Testis (tissue), 2 donors: ENCODE measurements at regions not wholly inside any gene's neighbourhood (a gene's known extent, or its start where the extent isn't known, plus 50 kb on each side); places are given as distances from the start of the nearest gene placed in this dataset.

Source experiments
- DNase-seq: peaks from one replicate; pipeline ENCODE4 v3.0.0-alpha.2; 2019
- H3K27ac ChIP-seq, 2 donors: fragments of 200-600 bp; sonication (generic); one replicate each; pipeline ENCODE4 v1.5.1; 2019
- H3K27me3 ChIP-seq: fragments of 200-600 bp; sonication (generic); one replicate; pipeline ENCODE4 v1.5.1; 2019
- H3K36me3 ChIP-seq: fragments of 200-600 bp; sonication (generic); one replicate; pipeline ENCODE4 v1.5.1; 2017; ENCODE audit warnings: low read depth; ENCODE audit errors: missing control alignments
- H3K4me1 ChIP-seq: fragments of 200-600 bp; sonication (generic); one replicate; pipeline ENCODE4 v1.5.1; 2019
- H3K4me3 ChIP-seq, 2 donors: fragments of 200-600 bp; sonication (generic); one replicate each; pipeline ENCODE4 v1.5.1; 2017 to 2019
- H3K9me3 ChIP-seq: fragments of 200-600 bp; sonication (generic); one replicate; pipeline ENCODE4 v1.5.1; 2017
- POLR2A ChIP-seq: fragments of 450-650 bp; IDR thresholded peaks from one replicate; pipeline ENCODE4 v1.6.1; 2017; ENCODE audit warnings: antibody characterized with exemption, mild to moderate bottlenecking, moderate library complexity
- WGBS, 2 donors: methylation state at CpG; one replicate each; pipeline ENCODE4 v1.1.5; 2018; 5-methylcytosine and 5-hydroxymethylcytosine counted together
- intact Hi-C: fragments of 100-400 bp; cut with DNase I; formaldehyde crosslinking; loops from one replicate; pipeline ENCODE4 v1.15.1; 2023; ENCODE audit warnings: low total_unique reads
- TF ChIP-seq, protein P1 (sequence below), 3 experiments: fragments of 450-650 bp in 2 of 3; fragments of 200-600 bp in 1 of 3; sonication (generic) in 1 of 3; IDR thresholded peaks; one replicate each; pipeline ENCODE4 v1.5.1; 2016 to 2019; ENCODE audit warnings: antibody characterized with exemption in 3 of 3, mild to moderate bottlenecking in 2 of 3, moderate library complexity in 1 of 3

DNA sequence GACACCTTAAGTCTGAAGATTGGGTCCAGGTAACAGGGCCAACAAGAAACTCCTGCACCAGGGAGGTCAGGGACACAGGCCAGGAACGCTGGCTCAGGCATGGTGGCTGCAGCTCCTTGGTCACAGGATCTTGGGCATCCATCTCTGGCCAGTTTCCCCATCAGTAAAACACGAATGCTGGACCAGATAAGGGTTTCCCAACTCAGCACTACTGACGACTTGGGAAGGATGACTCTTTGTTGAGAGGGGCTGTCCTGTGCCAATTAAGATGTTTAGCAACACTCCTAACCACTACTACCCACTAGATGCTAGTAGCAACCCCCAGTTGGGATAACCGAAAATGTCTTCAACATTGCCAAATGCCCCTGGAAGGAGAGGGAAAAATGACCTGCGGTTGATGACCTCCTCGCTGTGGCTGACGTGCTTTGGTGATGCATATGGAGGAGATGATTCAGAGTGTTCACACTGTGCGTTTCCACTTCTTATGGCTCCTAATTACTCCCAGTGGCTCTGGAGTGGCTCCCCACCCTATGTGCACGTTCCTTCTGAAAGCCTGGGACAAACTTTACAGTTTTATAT lies 261.9 kb downstream of the CDH26 start:
- H3K4me1 ChIP-seq, result no peaks in the 10 kb centered on the region
- intact Hi-C loops, result no loop called here

DNA sequence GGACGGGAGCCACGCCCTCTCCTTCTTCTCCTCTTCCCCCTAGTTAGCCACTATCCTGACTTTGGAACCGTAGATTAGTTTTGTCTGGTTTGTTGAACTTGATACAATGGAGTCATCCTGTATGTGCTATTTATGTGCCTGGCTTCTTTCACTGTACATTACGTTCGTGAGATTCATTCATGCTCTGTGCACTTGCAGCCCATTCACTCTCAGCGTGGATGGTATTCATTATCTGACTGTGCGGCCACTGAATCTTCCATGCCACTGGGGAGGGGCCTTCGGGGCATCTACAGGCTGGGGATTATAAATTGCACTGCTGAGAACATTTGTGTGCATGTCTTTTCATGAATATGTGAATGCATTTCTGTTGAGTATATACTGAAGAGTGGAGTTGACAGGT lies 262.5 kb downstream of the CDH26 start:
- H3K9me3 ChIP-seq, result no peaks in the 10 kb centered on the region
- no peak overlapping the region for H3K4me3 ChIP-seq
- no peak overlapping the region for H3K27ac ChIP-seq
- DNase-seq, result no peak
- no peaks in the 10 kb centered on the region for H3K36me3 ChIP-seq
- intact Hi-C loops, result no loop called here
- WGBS, 2 donors, result 93 to 97% methylated on average over 8 of the region's 8 CpGs
- no peaks in the 10 kb centered on the region for H3K4me1 ChIP-seq
- no peak for TF ChIP-seq POLR2A
- TF ChIP-seq, protein P1, sequence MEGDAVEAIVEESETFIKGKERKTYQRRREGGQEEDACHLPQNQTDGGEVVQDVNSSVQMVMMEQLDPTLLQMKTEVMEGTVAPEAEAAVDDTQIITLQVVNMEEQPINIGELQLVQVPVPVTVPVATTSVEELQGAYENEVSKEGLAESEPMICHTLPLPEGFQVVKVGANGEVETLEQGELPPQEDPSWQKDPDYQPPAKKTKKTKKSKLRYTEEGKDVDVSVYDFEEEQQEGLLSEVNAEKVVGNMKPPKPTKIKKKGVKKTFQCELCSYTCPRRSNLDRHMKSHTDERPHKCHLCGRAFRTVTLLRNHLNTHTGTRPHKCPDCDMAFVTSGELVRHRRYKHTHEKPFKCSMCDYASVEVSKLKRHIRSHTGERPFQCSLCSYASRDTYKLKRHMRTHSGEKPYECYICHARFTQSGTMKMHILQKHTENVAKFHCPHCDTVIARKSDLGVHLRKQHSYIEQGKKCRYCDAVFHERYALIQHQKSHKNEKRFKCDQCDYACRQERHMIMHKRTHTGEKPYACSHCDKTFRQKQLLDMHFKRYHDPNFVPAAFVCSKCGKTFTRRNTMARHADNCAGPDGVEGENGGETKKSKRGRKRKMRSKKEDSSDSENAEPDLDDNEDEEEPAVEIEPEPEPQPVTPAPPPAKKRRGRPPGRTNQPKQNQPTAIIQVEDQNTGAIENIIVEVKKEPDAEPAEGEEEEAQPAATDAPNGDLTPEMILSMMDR (IDR thresholded peaks at IDR 0.05), result no peak
- H3K27me3 ChIP-seq, result no peaks in the 10 kb centered on the region

More for the DNA sequence above, 261.9 kb downstream of the CDH26 start:
- DNase-seq, result no peak
- Histone ChIP-seq H3K9me3 (no peaks in the 10 kb centered on the region), H3K4me3 (no peak overlapping the region), H3K36me3 (no peaks in the 10 kb centered on the region), H3K27me3 (no peaks in the 10 kb centered on the region), H3K27ac (no peak overlapping the region)
- WGBS, 2 donors, result 84 to 91% methylated on average over 9 of the region's 9 CpGs
- no peak for TF ChIP-seq POLR2A
- TF ChIP-seq, protein P1 (IDR thresholded peaks at IDR 0.05), result no peak

DNA sequence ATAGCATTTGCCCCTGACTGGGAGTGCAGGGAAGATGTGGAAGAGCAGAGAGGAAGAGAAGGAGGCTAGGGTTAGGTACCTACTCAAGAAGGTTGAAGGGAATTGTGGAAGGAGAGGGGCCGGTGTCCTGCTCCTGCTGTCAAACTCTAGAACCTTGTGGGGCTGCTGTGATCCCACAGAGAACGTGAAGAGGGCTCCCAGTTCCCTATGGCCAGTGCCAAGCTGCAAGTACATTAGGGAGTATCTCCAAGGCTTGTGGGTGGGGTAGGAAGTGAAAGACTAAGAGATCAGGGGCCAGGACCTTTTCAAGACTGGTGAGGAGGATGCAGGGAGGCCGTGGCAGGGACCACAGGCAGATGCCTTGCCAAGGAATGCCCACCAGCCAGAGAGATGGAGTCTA lies 263.4 kb downstream of the CDH26 start:
- Histone ChIP-seq H3K36me3 (no peaks in the 10 kb centered on the region), H3K4me1 (no peaks in the 10 kb centered on the region), H3K27me3 (no peaks in the 10 kb centered on the region), H3K27ac (no peak overlapping the region), H3K4me3 (no peak overlapping the region), H3K9me3 (no peaks in the 10 kb centered on the region)
- no peak for DNase-seq
- 79 to 95% methylated on average over 2 to 3 of the region's 3 CpGs for WGBS, 2 donors
- TF ChIP-seq, protein P1 (IDR thresholded peaks at IDR 0.05), result no peak
- TF ChIP-seq POLR2A, result no peak
- intact Hi-C loops, result no loop called here

DNA sequence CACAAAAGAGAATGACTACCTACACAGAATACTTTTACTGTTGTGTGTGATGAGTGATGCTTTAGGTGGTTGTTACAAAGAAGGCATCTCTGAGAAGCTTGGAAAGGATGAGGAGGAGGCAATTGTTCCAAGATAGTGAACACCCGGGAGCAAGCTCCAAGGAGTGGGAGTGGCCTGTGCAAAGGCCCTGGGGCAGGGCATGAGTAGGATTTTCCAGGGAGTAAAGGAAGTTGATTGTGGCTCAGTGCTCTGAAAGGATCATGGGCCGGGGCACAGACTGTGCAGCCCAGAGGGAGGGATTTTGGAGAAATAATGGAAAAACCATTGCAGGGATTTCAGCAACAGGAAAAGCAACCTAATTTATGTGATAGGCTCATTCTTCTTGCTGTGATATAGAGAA lies 264.3 kb downstream of the CDH26 start:
- Histone ChIP-seq H3K36me3 (no peaks in the 10 kb centered on the region), H3K27ac (no peak overlapping the region), H3K27me3 (no peaks in the 10 kb centered on the region), H3K4me3 (no peak overlapping the region), H3K4me1 (no peaks in the 10 kb centered on the region), H3K9me3 (no peaks in the 10 kb centered on the region)
- DNase-seq, result no peak
- WGBS, 2 donors, result 24 to 87% methylated on average over 1 to 2 of the region's 2 CpGs
- no peak for TF ChIP-seq POLR2A
- TF ChIP-seq, protein P1 (IDR thresholded peaks at IDR 0.05), result no peak
- intact Hi-C loops, result no loop called here

DNA sequence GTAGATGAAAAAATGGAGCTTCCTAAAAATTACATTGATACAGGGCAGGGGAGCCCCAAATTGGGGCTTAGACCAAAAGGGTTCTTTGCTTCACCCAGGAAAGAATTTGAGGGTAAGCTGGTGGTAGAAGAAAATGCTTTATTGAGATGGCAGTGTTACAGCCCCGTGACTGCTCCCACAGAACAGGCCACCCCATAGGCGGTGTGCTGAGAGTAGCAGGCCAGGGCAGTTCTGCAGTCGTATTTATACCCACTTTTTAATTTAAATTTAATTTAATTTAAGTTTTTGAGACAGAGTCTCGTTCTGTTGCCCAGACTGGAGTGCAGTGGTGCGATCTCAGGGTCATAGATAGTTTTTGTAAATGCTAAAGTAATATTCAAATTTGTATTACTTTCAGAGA lies 265.0 kb downstream of the CDH26 start:
- TF ChIP-seq, protein P1 (IDR thresholded peaks at IDR 0.05), result no peak
- TF ChIP-seq POLR2A, result no peak
- Histone ChIP-seq H3K4me3 (no peak overlapping the region), H3K27me3 (no peaks in the 10 kb centered on the region), H3K4me1 (no peaks in the 10 kb centered on the region), H3K36me3 (no peaks in the 10 kb centered on the region), H3K9me3 (no peaks in the 10 kb centered on the region), H3K27ac (no peak overlapping the region)
- 88 to 89% methylated on average over 5 of the region's 5 CpGs for WGBS, 2 donors
- intact Hi-C loops, result no loop called here
- DNase-seq, result no peak
